GM23338 (cell line): ENCODE measurements at regions not wholly inside any gene's neighbourhood (a gene's known extent, or its start where the extent isn't known, plus 50 kb on each side); places are given as distances from the start of the nearest gene placed in this dataset.
A peak's percentile ranks its signal among the peaks of the same experiment; 100 is the strongest.

ENCODE experiments used
- ATAC-seq: fragments of 200-7000 bp; cut with Tn5 transposase; 3 replicates; pipeline ENCODE4 v1.9.1; 2020
- DNase-seq: peaks from one replicate; pipeline ENCODE4 v3.0.0-alpha.2; 2015; ENCODE audit warnings: low spot score
- H2AFZ ChIP-seq: fragments of 200-600 bp; sonication (generic); 2 replicates; pipeline ENCODE4 v1.8.0; 2016; ENCODE audit warnings: antibody characterized with exemption, mild to moderate bottlenecking, moderate library complexity
- H3F3A ChIP-seq: fragments of 200-600 bp; sonication (generic); replicated peaks from 2 replicates; pipeline ENCODE4 v1.8.0; 2017; ENCODE audit warnings: antibody characterized with exemption, mixed run types, low read depth
- H3K27ac ChIP-seq: fragments of 200-600 bp; sonication (generic); 2 replicates; pipeline ENCODE4 v1.6.1; 2016; ENCODE audit warnings: low read depth
- H3K27me3 ChIP-seq: fragments of 200-600 bp; sonication (generic); 2 replicates; pipeline ENCODE4 v1.8.0; 2016; ENCODE audit warnings: mild to moderate bottlenecking, mixed run types, moderate library complexity; ENCODE audit not compliant: insufficient read depth
- H3K36me3 ChIP-seq: fragments of 200-600 bp; sonication (generic); 2 replicates; pipeline ENCODE4 v1.8.0; 2016; ENCODE audit warnings: mild to moderate bottlenecking; ENCODE audit not compliant: insufficient read depth
- H3K4me1 ChIP-seq: fragments of 200-600 bp; sonication (generic); 2 replicates; pipeline ENCODE4 v1.8.0; 2016; ENCODE audit warnings: mild to moderate bottlenecking, moderate library complexity; ENCODE audit not compliant: insufficient read depth
- H3K4me2 ChIP-seq: fragments of 200-600 bp; sonication (generic); 2 replicates; pipeline ENCODE4 v1.7.1; 2017; ENCODE audit warnings: mixed run types
- H3K4me3 ChIP-seq: fragments of 200-600 bp; sonication (generic); 2 replicates; pipeline ENCODE4 v1.6.1; 2016; ENCODE audit warnings: mixed run types
- H3K79me2 ChIP-seq: fragments of 200-600 bp; sonication (generic); replicated peaks from 2 replicates; pipeline ENCODE4 v1.8.0; 2017; ENCODE audit warnings: mild to moderate bottlenecking; ENCODE audit not compliant: insufficient read depth
- H3K9me2 ChIP-seq: fragments of 200-600 bp; sonication (generic); 2 replicates; pipeline ENCODE4 v1.8.0; 2017; ENCODE audit not compliant: insufficient read depth
- H4K20me1 ChIP-seq: fragments of 200-600 bp; sonication (generic); replicated peaks from 2 replicates; pipeline ENCODE4 v1.8.0; 2017; ENCODE audit warnings: mild to moderate bottlenecking; ENCODE audit not compliant: insufficient read depth
- H3K27ac Mint-ChIP-seq: 2 replicates; pipeline ENCODE4 v1.8.0; 2020; ENCODE audit warnings: inconsistent platforms, mild to moderate bottlenecking, moderate library complexity, mixed read lengths
- H3K27me3 Mint-ChIP-seq: 3 replicates; pipeline ENCODE4 v1.8.0; 2022; ENCODE audit warnings: low read depth, mild to moderate bottlenecking, moderate library complexity, mixed read lengths, inconsistent platforms; ENCODE audit not compliant: insufficient read depth, poor library complexity
- H3K36me3 Mint-ChIP-seq: 3 replicates; pipeline ENCODE4 v1.8.0; 2021; ENCODE audit warnings: low read depth, mild to moderate bottlenecking, inconsistent platforms, moderate library complexity, mixed read lengths
- H3K4me1 Mint-ChIP-seq: 3 replicates; pipeline ENCODE4 v1.8.0; 2020; ENCODE audit warnings: mild to moderate bottlenecking, inconsistent platforms, mixed read lengths
- H3K4me3 Mint-ChIP-seq: 3 replicates; pipeline ENCODE4 v1.8.0; 2021; ENCODE audit warnings: moderate library complexity, mild to moderate bottlenecking, inconsistent platforms, mixed read lengths
- H3K9me3 Mint-ChIP-seq: 3 replicates; pipeline ENCODE4 v1.8.0; 2020; ENCODE audit warnings: moderate library complexity, mild to moderate bottlenecking, inconsistent platforms, mixed read lengths
- JUNB ChIP-seq: IDR thresholded peaks from one replicate; pipeline ENCODE4 v1.6.1; 2016; ENCODE audit warnings: antibody characterized with exemption; ENCODE audit not compliant: unreplicated experiment
- ZNF462 ChIP-seq: fragments of 250-450 bp; sonication (Bioruptor Pico); IDR thresholded peaks from 2 replicates; pipeline ENCODE4 v1.5.0; 2020; ENCODE audit warnings: mild to moderate bottlenecking, moderate library complexity
- TF ChIP-seq, protein P1 (sequence below), 2 experiments: fragments of 200-600 bp in 1 of 2; sonication (generic) in 1 of 2; conservative IDR thresholded peaks; 2 replicates each; pipeline versions ENCODE4 v1.5.1 to v1.6.1; 2016 to 2017; ENCODE audit warnings: antibody characterized with exemption in 2 of 2, low read depth in 2 of 2, mild to moderate bottlenecking in 2 of 2, moderate library complexity in 1 of 2

DNA sequence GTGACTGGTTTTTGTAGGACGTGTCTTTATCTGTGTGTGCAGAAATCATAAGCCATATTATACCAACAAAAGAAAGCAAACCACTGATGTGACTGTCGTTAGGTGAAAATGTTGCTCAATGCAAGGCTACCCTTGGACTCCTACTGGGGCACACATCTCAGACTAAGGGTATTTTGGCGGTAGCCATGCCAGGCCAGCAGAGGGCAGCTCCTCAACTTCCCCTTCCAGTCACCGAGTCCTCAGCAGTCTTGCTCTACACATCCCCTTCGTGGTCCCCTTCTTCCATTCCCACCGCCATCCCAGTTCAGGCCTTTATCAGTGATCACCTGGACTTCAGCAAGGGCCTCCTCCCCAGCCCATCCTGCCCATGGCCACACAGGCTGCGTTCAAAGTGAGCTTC lies 113.7 kb upstream of the GGTLC1 start:
- Histone ChIP-seq H4K20me1 (no peaks in the 10 kb centered on the region), H3K27me3 (no peaks in the 10 kb centered on the region), H3K4me1 (no peaks in the 10 kb centered on the region), H3K79me2 (no peaks in the 10 kb centered on the region), H3F3A (no peaks in the 10 kb centered on the region), H3K4me3 (no peak overlapping the region), H3K4me2 (no peak overlapping the region), H2AFZ (peak overlapping the region; percentile 83), H3K9me2 (no peaks in the 10 kb centered on the region), H3K27ac (no peak overlapping the region), H3K36me3 (no peaks in the 10 kb centered on the region)
- DNase-seq (peak; percentile 73), ATAC-seq (peak; percentile 99)
- no peaks in the 10 kb centered on the region for H3K36me3 Mint-ChIP-seq
- H3K4me3 Mint-ChIP-seq = no peak overlapping the region
- no peak for TF ChIP-seq JUNB
- TF ChIP-seq, protein P1, sequence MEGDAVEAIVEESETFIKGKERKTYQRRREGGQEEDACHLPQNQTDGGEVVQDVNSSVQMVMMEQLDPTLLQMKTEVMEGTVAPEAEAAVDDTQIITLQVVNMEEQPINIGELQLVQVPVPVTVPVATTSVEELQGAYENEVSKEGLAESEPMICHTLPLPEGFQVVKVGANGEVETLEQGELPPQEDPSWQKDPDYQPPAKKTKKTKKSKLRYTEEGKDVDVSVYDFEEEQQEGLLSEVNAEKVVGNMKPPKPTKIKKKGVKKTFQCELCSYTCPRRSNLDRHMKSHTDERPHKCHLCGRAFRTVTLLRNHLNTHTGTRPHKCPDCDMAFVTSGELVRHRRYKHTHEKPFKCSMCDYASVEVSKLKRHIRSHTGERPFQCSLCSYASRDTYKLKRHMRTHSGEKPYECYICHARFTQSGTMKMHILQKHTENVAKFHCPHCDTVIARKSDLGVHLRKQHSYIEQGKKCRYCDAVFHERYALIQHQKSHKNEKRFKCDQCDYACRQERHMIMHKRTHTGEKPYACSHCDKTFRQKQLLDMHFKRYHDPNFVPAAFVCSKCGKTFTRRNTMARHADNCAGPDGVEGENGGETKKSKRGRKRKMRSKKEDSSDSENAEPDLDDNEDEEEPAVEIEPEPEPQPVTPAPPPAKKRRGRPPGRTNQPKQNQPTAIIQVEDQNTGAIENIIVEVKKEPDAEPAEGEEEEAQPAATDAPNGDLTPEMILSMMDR (conservative IDR thresholded peaks at IDR 0.05; ENCODE audit: low read depth in 2 of 2) = peak; percentile 66 to 81
- H3K27me3 Mint-ChIP-seq = peaks cover 9% of the 10 kb centered on the region
- no peaks in the 10 kb centered on the region for H3K9me3 Mint-ChIP-seq
- no peaks in the 10 kb centered on the region for H3K4me1 Mint-ChIP-seq
- H3K27ac Mint-ChIP-seq = no peak overlapping the region

DNA sequence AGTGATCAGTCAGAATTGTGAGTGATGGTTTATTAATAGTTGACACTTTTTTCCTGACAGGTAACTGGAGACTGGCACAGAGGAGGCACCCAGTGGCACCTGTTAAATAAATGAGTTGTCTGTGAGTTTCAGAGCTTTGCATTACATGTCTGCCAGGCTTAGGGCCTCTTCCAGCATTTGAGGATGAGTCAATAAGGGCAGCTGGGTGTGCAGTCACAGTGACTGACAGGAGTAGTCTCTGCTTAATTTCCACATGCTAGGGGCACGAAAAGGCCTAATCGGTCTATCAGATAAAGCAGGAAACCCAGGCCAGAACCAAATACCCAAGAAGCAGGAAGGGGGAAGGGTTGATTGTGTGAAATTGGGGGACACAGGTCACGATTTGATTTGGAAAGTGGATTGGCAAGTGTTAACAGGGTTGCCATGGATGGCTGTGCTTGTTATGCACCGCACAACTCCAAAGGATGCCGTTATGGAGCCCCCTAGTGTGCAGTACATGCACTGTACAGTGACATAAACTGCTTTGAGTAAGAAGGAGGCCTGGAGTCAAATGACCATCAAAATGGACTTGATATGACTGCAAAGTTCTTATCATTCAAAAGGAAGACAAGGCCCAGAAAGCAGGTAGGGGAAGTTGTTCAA lies 111.9 kb upstream of the GGTLC1 start:
- no peaks in the 10 kb centered on the region for H3F3A ChIP-seq
- H3K27ac ChIP-seq = no peak overlapping the region
- TF ChIP-seq, protein P1 (conservative IDR thresholded peaks at IDR 0.05; ENCODE audit: low read depth in 2 of 2) = peak; percentile 67 to 72
- TF ChIP-seq JUNB (no peak), ZNF462 (CRISPR knock-in tag) (no peak)

More for the DNA sequence above, 111.9 kb upstream of the GGTLC1 start:
- no peaks in the 10 kb centered on the region for H3K4me1 ChIP-seq
- Mint-ChIP-seq H3K27ac (no peak overlapping the region), H3K9me3 (no peaks in the 10 kb centered on the region), H3K36me3 (no peaks in the 10 kb centered on the region), H3K4me1 (peaks cover 14% of the 10 kb centered on the region; the same call in 2 of the 3 replicates), H3K4me3 (no peak overlapping the region), H3K27me3 (peaks cover 13% of the 10 kb centered on the region)
- H3K36me3 ChIP-seq = no peaks in the 10 kb centered on the region
- DNase-seq (peak; percentile 63), ATAC-seq (peak; percentile 74)
- H4K20me1 ChIP-seq = no peaks in the 10 kb centered on the region
- H3K79me2 ChIP-seq = no peaks in the 10 kb centered on the region
- H3K27me3 ChIP-seq = no peaks in the 10 kb centered on the region
- no peak overlapping the region for H3K4me2 ChIP-seq
- no peak overlapping the region for H3K4me3 ChIP-seq
- no peak overlapping the region for H2AFZ ChIP-seq
- H3K9me2 ChIP-seq = no peaks in the 10 kb centered on the region
